H9 (cell line): ENCODE measurements at regions not wholly inside any gene's neighbourhood (a gene's known extent, or its start where the extent isn't known, plus 50 kb on each side); places are given as distances from the start of the nearest gene placed in this dataset.

Source experiments
- DNase-seq: peaks from one replicate; pipeline ENCODE4 v3.0.0-alpha.2; 2017
- H2AFZ ChIP-seq: one replicate; pipeline ENCODE4 v1.6.1; 2013; ENCODE audit warnings: mild to moderate bottlenecking, low read length, control low read depth, moderate library complexity
- H2AK5ac ChIP-seq: 2 replicates; pipeline ENCODE4 v1.6.1; 2013; ENCODE audit warnings: low read length, control low read depth, mixed read lengths; ENCODE audit not compliant: insufficient read length
- H2BK120ac ChIP-seq: one replicate; pipeline ENCODE4 v1.6.1; 2013; ENCODE audit warnings: low read depth, mild to moderate bottlenecking, low read length, control low read depth, inconsistent platforms; ENCODE audit not compliant: poor library complexity, severe bottlenecking
- H2BK12ac ChIP-seq: 2 replicates; pipeline ENCODE4 v1.6.1; 2013; ENCODE audit warnings: low read length, control low read depth, mixed read lengths, low read depth; ENCODE audit not compliant: insufficient read length
- H2BK15ac ChIP-seq: 2 replicates; pipeline ENCODE4 v1.6.1; 2013; ENCODE audit warnings: low read depth, low read length, control low read depth
- H2BK20ac ChIP-seq: one replicate; pipeline ENCODE4 v1.6.1; 2013; ENCODE audit warnings: low read depth, mild to moderate bottlenecking, low read length, control low read depth, inconsistent platforms; ENCODE audit not compliant: poor library complexity, severe bottlenecking
- H2BK5ac ChIP-seq: 2 replicates; pipeline ENCODE4 v1.6.1; 2013; ENCODE audit warnings: low read length, control low read depth, mixed read lengths; ENCODE audit not compliant: insufficient read length
- H3K14ac ChIP-seq: 2 replicates; pipeline ENCODE4 v1.6.1; 2013; ENCODE audit warnings: low read length, control low read depth; ENCODE audit not compliant: insufficient read depth
- H3K18ac ChIP-seq: 2 replicates; pipeline ENCODE4 v1.6.1; 2013; ENCODE audit warnings: low read depth, mild to moderate bottlenecking, mixed read lengths, low read length, control low read depth; ENCODE audit not compliant: insufficient read length
- H3K23ac ChIP-seq: 2 replicates; pipeline ENCODE4 v1.6.1; 2013; ENCODE audit warnings: low read length, control low read depth, mixed read lengths, low read depth; ENCODE audit not compliant: insufficient read length
- H3K23me2 ChIP-seq: 2 replicates; pipeline ENCODE4 v1.6.1; 2013; ENCODE audit warnings: low read depth, mild to moderate bottlenecking, mixed read lengths, low read length, control low read depth; ENCODE audit not compliant: insufficient read length, poor library complexity, severe bottlenecking
- H3K27ac ChIP-seq: 2 replicates; pipeline ENCODE4 v1.5.1; 2013; ENCODE audit warnings: low read length, control low read depth, mixed read lengths, low read depth; ENCODE audit not compliant: insufficient read length
- H3K27me3 ChIP-seq: 2 replicates; pipeline ENCODE4 v1.6.1; 2013; ENCODE audit warnings: low read length, control low read depth, inconsistent platforms; ENCODE audit not compliant: insufficient read depth
- H3K4ac ChIP-seq: 2 replicates; pipeline ENCODE4 v1.6.1; 2013; ENCODE audit warnings: low read depth, mild to moderate bottlenecking, control low read depth, inconsistent platforms, low read length, moderate library complexity
- H3K4me1 ChIP-seq: 2 replicates; pipeline ENCODE4 v1.6.1; 2013; ENCODE audit warnings: low read length, control low read depth, inconsistent platforms; ENCODE audit not compliant: insufficient read depth
- H3K4me2 ChIP-seq: 2 replicates; pipeline ENCODE4 v1.6.1; 2013; ENCODE audit warnings: low read length, control low read depth, mixed read lengths; ENCODE audit not compliant: insufficient read length, insufficient read depth
- H3K56ac ChIP-seq: 2 replicates; pipeline ENCODE4 v1.6.1; 2013; ENCODE audit warnings: low read depth, mild to moderate bottlenecking, mixed read lengths, low read length, control low read depth; ENCODE audit not compliant: insufficient read length
- H3K79me1 ChIP-seq: 2 replicates; pipeline ENCODE4 v1.6.1; 2013; ENCODE audit warnings: low read depth, mild to moderate bottlenecking, moderate library complexity, low read length, control low read depth, inconsistent platforms; ENCODE audit not compliant: insufficient read depth, poor library complexity, severe bottlenecking
- H3K79me2 ChIP-seq: 2 replicates; pipeline ENCODE4 v1.6.1; 2013; ENCODE audit warnings: low read length, control low read depth, inconsistent platforms; ENCODE audit not compliant: insufficient read depth
- H3K9ac ChIP-seq: 2 replicates; pipeline ENCODE4 v1.6.1; 2013; ENCODE audit warnings: low read length, control low read depth, mixed read lengths; ENCODE audit not compliant: insufficient read length; ENCODE audit errors: extremely low read depth
- H3K9me3 ChIP-seq: one replicate; pipeline ENCODE4 v1.6.1; 2013; ENCODE audit warnings: low read depth, low read length, inconsistent platforms; ENCODE audit not compliant: control insufficient read depth
- H3T11ph ChIP-seq: one replicate; pipeline ENCODE4 v1.6.1; 2013; ENCODE audit warnings: mild to moderate bottlenecking, low read length, control low read depth, inconsistent platforms
- H4K20me1 ChIP-seq: one replicate; pipeline ENCODE4 v1.6.1; 2013; ENCODE audit not compliant: control insufficient read depth, insufficient read length, insufficient read depth
- H4K5ac ChIP-seq: 2 replicates; pipeline ENCODE4 v1.6.1; 2013; ENCODE audit warnings: low read depth, mild to moderate bottlenecking, mixed read lengths, low read length, control low read depth; ENCODE audit not compliant: insufficient read length
- H4K8ac ChIP-seq: replicated peaks from 2 replicates; pipeline ENCODE4 v1.6.1; 2013; ENCODE audit warnings: low read length, control low read depth, mixed read lengths, low read depth; ENCODE audit not compliant: insufficient read length
- H4K91ac ChIP-seq: 2 replicates; pipeline ENCODE4 v1.6.1; 2013; ENCODE audit warnings: low read depth, mild to moderate bottlenecking, moderate library complexity, mixed read lengths, low read length, control low read depth; ENCODE audit not compliant: insufficient read length
- H3K27ac Mint-ChIP-seq, 3 experiments: 2 replicates in 2 of 3; 3 replicates in 1 of 3; pipeline ENCODE4 v1.8.0; 2020 to 2021; ENCODE audit warnings: mixed read lengths in 3 of 3, mild to moderate bottlenecking in 1 of 3, moderate library complexity in 1 of 3
- H3K27me3 Mint-ChIP-seq: 2 replicates; pipeline ENCODE4 v1.8.0; 2021; ENCODE audit warnings: low read depth, mild to moderate bottlenecking, moderate library complexity, mixed read lengths
- H3K36me3 Mint-ChIP-seq, 3 experiments: 2 replicates in 2 of 3; 3 replicates in 1 of 3; pipeline ENCODE4 v1.8.0; 2020 to 2021; ENCODE audit warnings: low read depth in 3 of 3, mixed read lengths in 3 of 3; ENCODE audit not compliant: insufficient read depth in 1 of 3
- H3K4me1 Mint-ChIP-seq, 2 experiments: 2 replicates each; pipeline ENCODE4 v1.8.0; 2020; ENCODE audit warnings: mixed read lengths in 2 of 2
- H3K4me3 Mint-ChIP-seq, 2 experiments: 2 replicates in 1 of 2; 3 replicates in 1 of 2; pipeline ENCODE4 v1.8.0; 2020 to 2021; ENCODE audit warnings: mild to moderate bottlenecking in 2 of 2, mixed read lengths in 2 of 2, moderate library complexity in 1 of 2
- H3K9me3 Mint-ChIP-seq, 2 experiments: 2 replicates in 1 of 2; 3 replicates in 1 of 2; pipeline ENCODE4 v1.8.0; 2020; ENCODE audit warnings: mild to moderate bottlenecking in 2 of 2, mixed read lengths in 2 of 2, moderate library complexity in 1 of 2
- WGBS: extraction: QIAGEN DNeasy Blood & Tissue Kit; methylation state at CpG from one replicate; pipeline ENCODE4 v1.1.7; 2013; ENCODE audit warnings: missing lambda C conversion rate, low lambda C conversion rate, mixed read lengths; ENCODE audit not compliant: insufficient read length; ENCODE audit errors: extremely low coverage; 5-methylcytosine and 5-hydroxymethylcytosine counted together
- TF ChIP-seq, protein P1 (sequence below): fragments of 200-600 bp; sonication (generic); conservative IDR thresholded peaks from 3 replicates; pipeline ENCODE4 v1.8.0; 2021; ENCODE audit warnings: antibody characterized with exemption, mild to moderate bottlenecking

DNA sequence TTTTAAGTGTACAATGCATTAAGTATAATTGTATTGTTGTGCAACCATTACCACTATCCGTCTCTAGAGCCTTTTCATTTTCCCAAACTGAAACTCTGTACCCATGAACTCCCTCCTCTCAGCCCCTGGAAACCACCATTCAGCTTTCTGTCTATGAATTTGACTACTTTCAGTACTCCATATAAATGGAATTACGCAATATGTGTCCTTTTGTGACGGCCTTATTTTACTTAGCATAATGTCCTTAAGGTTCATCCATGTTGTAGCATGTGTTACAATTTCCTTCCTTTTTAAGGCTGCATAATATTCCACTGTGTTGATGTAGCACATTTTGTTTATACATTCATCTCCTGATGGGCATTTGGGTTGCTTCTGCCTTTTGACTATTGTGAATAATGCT, 143.6 kb upstream of the KCNG1 start:
- H3K18ac ChIP-seq: no peak overlapping the region
- H2BK12ac ChIP-seq: no peak overlapping the region
- Mint-ChIP-seq H3K4me1 (peaks cover 8 to 17% of the 10 kb centered on the region in 2 experiments), H3K27me3 (peaks cover 46% of the 10 kb centered on the region), H3K36me3 (no peaks in the 10 kb centered on the region), H3K27ac (no peak overlapping the region), H3K9me3 (no peaks in the 10 kb centered on the region), H3K4me3 (no peak overlapping the region)
- no peaks in the 10 kb centered on the region for H3K27me3 ChIP-seq
- no peak overlapping the region for H2AK5ac ChIP-seq
- no peak overlapping the region for H3K23ac ChIP-seq
- no peaks in the 10 kb centered on the region for H4K20me1 ChIP-seq
- H3K23me2 ChIP-seq: no peaks in the 10 kb centered on the region
- H3K4me2 ChIP-seq: no peak overlapping the region
- H2AFZ ChIP-seq: no peak overlapping the region
- no peaks in the 10 kb centered on the region for H3K9me3 ChIP-seq
- H4K91ac ChIP-seq: no peak overlapping the region
- no peak overlapping the region for H3K4ac ChIP-seq
- no peaks in the 10 kb centered on the region for H3K79me2 ChIP-seq
- H3K14ac ChIP-seq: no peak overlapping the region
- no peak overlapping the region for H4K8ac ChIP-seq
- TF ChIP-seq, protein P1, sequence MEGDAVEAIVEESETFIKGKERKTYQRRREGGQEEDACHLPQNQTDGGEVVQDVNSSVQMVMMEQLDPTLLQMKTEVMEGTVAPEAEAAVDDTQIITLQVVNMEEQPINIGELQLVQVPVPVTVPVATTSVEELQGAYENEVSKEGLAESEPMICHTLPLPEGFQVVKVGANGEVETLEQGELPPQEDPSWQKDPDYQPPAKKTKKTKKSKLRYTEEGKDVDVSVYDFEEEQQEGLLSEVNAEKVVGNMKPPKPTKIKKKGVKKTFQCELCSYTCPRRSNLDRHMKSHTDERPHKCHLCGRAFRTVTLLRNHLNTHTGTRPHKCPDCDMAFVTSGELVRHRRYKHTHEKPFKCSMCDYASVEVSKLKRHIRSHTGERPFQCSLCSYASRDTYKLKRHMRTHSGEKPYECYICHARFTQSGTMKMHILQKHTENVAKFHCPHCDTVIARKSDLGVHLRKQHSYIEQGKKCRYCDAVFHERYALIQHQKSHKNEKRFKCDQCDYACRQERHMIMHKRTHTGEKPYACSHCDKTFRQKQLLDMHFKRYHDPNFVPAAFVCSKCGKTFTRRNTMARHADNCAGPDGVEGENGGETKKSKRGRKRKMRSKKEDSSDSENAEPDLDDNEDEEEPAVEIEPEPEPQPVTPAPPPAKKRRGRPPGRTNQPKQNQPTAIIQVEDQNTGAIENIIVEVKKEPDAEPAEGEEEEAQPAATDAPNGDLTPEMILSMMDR: no peak
- H3K9ac ChIP-seq: no peak overlapping the region
- no peak overlapping the region for H4K5ac ChIP-seq
- DNase-seq: no peak
- H3K56ac ChIP-seq: no peak overlapping the region
- H2BK5ac ChIP-seq: no peak overlapping the region
- H3K27ac ChIP-seq: no peak overlapping the region
- no peak overlapping the region for H2BK120ac ChIP-seq
- H3K79me1 ChIP-seq: no peaks in the 10 kb centered on the region
- H3K4me1 ChIP-seq: no peaks in the 10 kb centered on the region; the same call in 1 of the 2 replicates
- WGBS: no CpG with 5 or more reads among the region's 3 CpGs
- H2BK15ac ChIP-seq: no peak overlapping the region
- no peak overlapping the region for H3T11ph ChIP-seq
- H2BK20ac ChIP-seq: no peak overlapping the region
